HepG2 (cell line): ENCODE measurements at regions not wholly inside any gene's neighbourhood (a gene's known extent, or its start where the extent isn't known, plus 50 kb on each side); places are given as distances from the start of the nearest gene placed in this dataset.

Source experiments
- EED ChIP-seq: sonication (generic); formaldehyde crosslinking; IDR thresholded peaks from 2 replicates; pipeline ENCODE4 v1.5.0; 2020; ENCODE audit warnings: mild to moderate bottlenecking, missing genetic modification reagents
- FOXA3 ChIP-seq: IDR thresholded peaks from 2 replicates; pipeline ENCODE4 v1.6.1; 2016; ENCODE audit warnings: missing genetic modification reagents, missing compliant biosample characterization
- HHEX ChIP-seq: IDR thresholded peaks from 2 replicates; pipeline ENCODE4 v1.6.1; 2016; ENCODE audit warnings: control low read depth
- HOXD1 ChIP-seq: sonication (generic); formaldehyde crosslinking; IDR thresholded peaks from 2 replicates; pipeline ENCODE4 v1.5.0; 2020; ENCODE audit warnings: missing genetic modification reagents
- PAX8 ChIP-seq: sonication (generic); formaldehyde crosslinking; IDR thresholded peaks from 2 replicates; pipeline ENCODE4 v1.8.0; 2022; ENCODE audit warnings: mild to moderate bottlenecking, missing genetic modification reagents, borderline replicate concordance
- REPIN1 ChIP-seq: sonication (generic); formaldehyde crosslinking; IDR thresholded peaks from 2 replicates; pipeline ENCODE4 v1.8.0; 2022; ENCODE audit warnings: missing genetic modification reagents, low read depth, mild to moderate bottlenecking, borderline replicate concordance
- SKI ChIP-seq: fragments of 450-650 bp; IDR thresholded peaks from one replicate; pipeline ENCODE4 v1.6.1; 2018; ENCODE audit warnings: mild to moderate bottlenecking; ENCODE audit not compliant: partially characterized antibody
- SPEN ChIP-seq: sonication (generic); formaldehyde crosslinking; IDR thresholded peaks from 2 replicates; pipeline ENCODE4 v1.5.1; 2020; ENCODE audit warnings: low read depth, mild to moderate bottlenecking, missing genetic modification reagents
- SYNCRIP ChIP-seq: fragments of 200-400 bp; formaldehyde crosslinking; IDR thresholded peaks from 2 replicates; pipeline ENCODE4 v1.6.1; 2018; ENCODE audit warnings: mild to moderate bottlenecking, low read depth, low read length; ENCODE audit not compliant: insufficient read depth
- ZBTB3 ChIP-seq: sonication (generic); formaldehyde crosslinking; IDR thresholded peaks from 2 replicates; pipeline ENCODE4 v1.4.0; 2020; ENCODE audit warnings: low read depth, mild to moderate bottlenecking, moderate library complexity, missing genetic modification reagents, borderline replicate concordance
- ZFX ChIP-seq: sonication (generic); formaldehyde crosslinking; IDR thresholded peaks from 2 replicates; pipeline ENCODE4 v1.4.0; 2020; ENCODE audit warnings: mild to moderate bottlenecking, low read depth, missing genetic modification reagents, moderate library complexity
- TF ChIP-seq, protein P1 (sequence below): IDR thresholded peaks from 2 replicates; pipeline ENCODE4 v1.6.1; 2012; ENCODE audit warnings: low read length, improper control_type of control experiment
- TF ChIP-seq, protein P2 (sequence below): sonication (generic); formaldehyde crosslinking; IDR thresholded peaks from 2 replicates; pipeline ENCODE4 v1.5.0; 2020; ENCODE audit warnings: missing genetic modification reagents
- TF ChIP-seq, protein P3 (sequence below): sonication (generic); formaldehyde crosslinking; conservative IDR thresholded peaks from 2 replicates; pipeline ENCODE4 v1.4.0; 2020; ENCODE audit warnings: missing genetic modification reagents
- TF ChIP-seq, protein P4 (sequence below): IDR thresholded peaks from 2 replicates; pipeline ENCODE4 v1.6.1; 2016; ENCODE audit warnings: control low read depth
- TF ChIP-seq, protein P5 (sequence below): fragments of 450-650 bp; IDR thresholded peaks from 2 replicates; pipeline ENCODE4 v1.6.1; 2016
- TF ChIP-seq, protein P6 (sequence below): sonication (generic); formaldehyde crosslinking; IDR thresholded peaks from 2 replicates; pipeline ENCODE4 v1.8.1; 2023; ENCODE audit warnings: mild to moderate bottlenecking, moderate library complexity, missing genetic modification reagents

DNA sequence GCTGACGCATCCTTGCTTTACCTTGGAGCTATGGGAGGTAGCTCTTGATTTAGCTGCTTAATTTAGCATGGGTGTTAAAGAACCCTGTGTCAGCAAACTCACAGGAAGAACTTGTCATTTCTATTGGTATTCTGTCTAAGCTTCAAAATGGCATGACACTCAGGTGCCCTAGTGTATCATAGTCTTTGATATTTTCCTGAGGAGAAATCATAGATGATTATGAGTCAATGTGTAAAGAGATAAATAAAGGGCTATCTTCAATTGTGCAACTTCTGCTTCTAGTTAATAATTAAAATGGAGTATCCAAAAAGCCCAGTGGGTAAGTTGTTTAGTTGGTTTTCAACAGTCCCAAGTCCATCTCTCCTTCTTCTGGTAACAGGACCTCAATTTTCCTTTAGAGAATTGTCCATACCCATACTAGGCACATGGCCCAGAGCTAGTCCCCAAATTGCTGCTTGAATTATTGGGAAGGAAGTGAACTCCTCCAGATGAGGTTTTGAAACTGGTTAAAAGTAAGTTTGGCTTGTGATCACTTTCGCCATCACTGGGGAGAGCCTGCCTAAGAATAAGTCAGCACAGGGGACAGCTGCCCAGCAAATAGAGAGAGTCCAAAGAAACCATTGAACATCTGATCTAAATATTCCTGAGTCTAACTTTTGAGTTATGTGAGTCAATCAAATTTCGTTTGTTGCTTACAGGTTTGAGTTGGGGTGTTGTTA, 169.0 kb upstream of the PHYHIPL start (continued):
- TF ChIP-seq, protein P1, sequence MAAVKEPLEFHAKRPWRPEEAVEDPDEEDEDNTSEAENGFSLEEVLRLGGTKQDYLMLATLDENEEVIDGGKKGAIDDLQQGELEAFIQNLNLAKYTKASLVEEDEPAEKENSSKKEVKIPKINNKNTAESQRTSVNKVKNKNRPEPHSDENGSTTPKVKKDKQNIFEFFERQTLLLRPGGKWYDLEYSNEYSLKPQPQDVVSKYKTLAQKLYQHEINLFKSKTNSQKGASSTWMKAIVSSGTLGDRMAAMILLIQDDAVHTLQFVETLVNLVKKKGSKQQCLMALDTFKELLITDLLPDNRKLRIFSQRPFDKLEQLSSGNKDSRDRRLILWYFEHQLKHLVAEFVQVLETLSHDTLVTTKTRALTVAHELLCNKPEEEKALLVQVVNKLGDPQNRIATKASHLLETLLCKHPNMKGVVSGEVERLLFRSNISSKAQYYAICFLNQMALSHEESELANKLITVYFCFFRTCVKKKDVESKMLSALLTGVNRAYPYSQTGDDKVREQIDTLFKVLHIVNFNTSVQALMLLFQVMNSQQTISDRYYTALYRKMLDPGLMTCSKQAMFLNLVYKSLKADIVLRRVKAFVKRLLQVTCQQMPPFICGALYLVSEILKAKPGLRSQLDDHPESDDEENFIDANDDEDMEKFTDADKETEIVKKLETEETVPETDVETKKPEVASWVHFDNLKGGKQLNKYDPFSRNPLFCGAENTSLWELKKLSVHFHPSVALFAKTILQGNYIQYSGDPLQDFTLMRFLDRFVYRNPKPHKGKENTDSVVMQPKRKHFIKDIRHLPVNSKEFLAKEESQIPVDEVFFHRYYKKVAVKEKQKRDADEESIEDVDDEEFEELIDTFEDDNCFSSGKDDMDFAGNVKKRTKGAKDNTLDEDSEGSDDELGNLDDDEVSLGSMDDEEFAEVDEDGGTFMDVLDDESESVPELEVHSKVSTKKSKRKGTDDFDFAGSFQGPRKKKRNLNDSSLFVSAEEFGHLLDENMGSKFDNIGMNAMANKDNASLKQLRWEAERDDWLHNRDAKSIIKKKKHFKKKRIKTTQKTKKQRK: no peak
- TF ChIP-seq ZBTB3 (CRISPR knock-in tag) (no peak), PAX8 (CRISPR knock-in tag) (no peak), HHEX (CRISPR knock-in tag) (no peak), REPIN1 (CRISPR knock-in tag) (peak; percentile 50; the same call in 1 of the 2 replicates), FOXA3 (peak; percentile 90), SKI (no peak), EED (CRISPR knock-in tag) (no peak), ZFX (CRISPR knock-in tag) (no peak), HOXD1 (no peak), SPEN (CRISPR knock-in tag) (no peak), SYNCRIP (no peak)
- TF ChIP-seq, protein P2, sequence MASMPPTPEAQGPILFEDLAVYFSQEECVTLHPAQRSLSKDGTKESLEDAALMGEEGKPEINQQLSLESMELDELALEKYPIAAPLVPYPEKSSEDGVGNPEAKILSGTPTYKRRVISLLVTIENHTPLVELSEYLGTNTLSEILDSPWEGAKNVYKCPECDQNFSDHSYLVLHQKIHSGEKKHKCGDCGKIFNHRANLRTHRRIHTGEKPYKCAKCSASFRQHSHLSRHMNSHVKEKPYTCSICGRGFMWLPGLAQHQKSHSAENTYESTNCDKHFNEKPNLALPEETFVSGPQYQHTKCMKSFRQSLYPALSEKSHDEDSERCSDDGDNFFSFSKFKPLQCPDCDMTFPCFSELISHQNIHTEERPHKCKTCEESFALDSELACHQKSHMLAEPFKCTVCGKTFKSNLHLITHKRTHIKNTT (CRISPR knock-in tag): no peak
- TF ChIP-seq, protein P3, sequence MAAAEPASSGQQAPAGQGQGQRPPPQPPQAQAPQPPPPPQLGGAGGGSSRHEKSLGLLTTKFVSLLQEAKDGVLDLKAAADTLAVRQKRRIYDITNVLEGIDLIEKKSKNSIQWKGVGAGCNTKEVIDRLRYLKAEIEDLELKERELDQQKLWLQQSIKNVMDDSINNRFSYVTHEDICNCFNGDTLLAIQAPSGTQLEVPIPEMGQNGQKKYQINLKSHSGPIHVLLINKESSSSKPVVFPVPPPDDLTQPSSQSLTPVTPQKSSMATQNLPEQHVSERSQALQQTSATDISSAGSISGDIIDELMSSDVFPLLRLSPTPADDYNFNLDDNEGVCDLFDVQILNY (CRISPR knock-in tag): no peak
- TF ChIP-seq, protein P4, sequence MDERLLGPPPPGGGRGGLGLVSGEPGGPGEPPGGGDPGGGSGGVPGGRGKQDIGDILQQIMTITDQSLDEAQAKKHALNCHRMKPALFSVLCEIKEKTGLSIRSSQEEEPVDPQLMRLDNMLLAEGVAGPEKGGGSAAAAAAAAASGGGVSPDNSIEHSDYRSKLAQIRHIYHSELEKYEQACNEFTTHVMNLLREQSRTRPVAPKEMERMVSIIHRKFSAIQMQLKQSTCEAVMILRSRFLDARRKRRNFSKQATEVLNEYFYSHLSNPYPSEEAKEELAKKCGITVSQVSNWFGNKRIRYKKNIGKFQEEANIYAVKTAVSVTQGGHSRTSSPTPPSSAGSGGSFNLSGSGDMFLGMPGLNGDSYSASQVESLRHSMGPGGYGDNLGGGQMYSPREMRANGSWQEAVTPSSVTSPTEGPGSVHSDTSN (CRISPR knock-in tag): no peak
- TF ChIP-seq, protein P5, sequence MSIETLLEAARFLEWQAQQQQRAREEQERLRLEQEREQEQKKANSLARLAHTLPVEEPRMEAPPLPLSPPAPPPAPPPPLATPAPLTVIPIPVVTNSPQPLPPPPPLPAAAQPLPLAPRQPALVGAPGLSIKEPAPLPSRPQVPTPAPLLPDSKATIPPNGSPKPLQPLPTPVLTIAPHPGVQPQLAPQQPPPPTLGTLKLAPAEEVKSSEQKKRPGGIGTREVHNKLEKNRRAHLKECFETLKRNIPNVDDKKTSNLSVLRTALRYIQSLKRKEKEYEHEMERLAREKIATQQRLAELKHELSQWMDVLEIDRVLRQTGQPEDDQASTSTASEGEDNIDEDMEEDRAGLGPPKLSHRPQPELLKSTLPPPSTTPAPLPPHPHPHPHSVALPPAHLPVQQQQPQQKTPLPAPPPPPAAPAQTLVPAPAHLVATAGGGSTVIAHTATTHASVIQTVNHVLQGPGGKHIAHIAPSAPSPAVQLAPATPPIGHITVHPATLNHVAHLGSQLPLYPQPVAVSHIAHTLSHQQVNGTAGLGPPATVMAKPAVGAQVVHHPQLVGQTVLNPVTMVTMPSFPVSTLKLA: no peak
- TF ChIP-seq, protein P6, sequence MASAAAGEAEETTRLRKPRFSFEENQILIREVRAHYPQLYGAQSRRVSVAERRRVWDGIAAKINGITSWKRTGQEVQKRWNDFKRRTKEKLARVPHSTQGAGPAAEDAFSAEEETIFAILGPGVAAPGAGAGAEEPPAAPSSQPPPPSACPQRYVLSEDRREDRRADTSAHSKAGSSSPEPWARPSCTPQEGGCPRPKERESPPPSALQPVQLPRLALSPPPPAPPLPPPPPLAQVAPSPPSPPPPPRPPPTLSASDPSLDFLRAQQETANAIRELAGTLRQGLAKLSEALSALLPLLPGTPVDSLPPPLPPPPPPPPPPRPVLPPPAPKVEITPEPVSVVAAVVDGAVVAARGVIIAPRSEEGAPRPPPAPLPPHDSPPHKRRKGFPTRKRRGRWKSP (CRISPR knock-in tag): 0 out of 2 replicates have a peak, but pooled peaks have one; percentile 12
